ENCODE measurements at regions not wholly inside any gene's neighbourhood (a gene's known extent, or its start where the extent isn't known, plus 50 kb on each side); places are given as distances from the start of the nearest gene placed in this dataset.
"Not testable (repeated sequence)": the region's sequence is repeated elsewhere in the genome, so short reads cannot be mapped to it uniquely, and the experiment has no call there.

GRCh38 chr14:88064841-88065240 lies 59.9 kb downstream of the GPR65 start:
- Histone ChIP-seq H3K9me3 (no peaks in the 10 kb centered on the region), H3K4me3 (no peak overlapping the region), H3K36me3 (no peaks in the 10 kb centered on the region), H3K27me3 (no peaks in the 10 kb centered on the region)
- DNase-seq, result no peak

GRCh38 chr14:88069677-88070076 lies 64.7 kb downstream of the GPR65 start:
- Histone ChIP-seq H3K4me3 (no peak overlapping the region), H3K9me3 (no peaks in the 10 kb centered on the region), H3K36me3 (no peaks in the 10 kb centered on the region), H3K27me3 (no peaks in the 10 kb centered on the region)
- no peak for DNase-seq

- DNase-seq, result no peak
- no peak overlapping the region for H3K4me3 ChIP-seq
- no peaks in the 10 kb centered on the region for H3K36me3 ChIP-seq
- no peaks in the 10 kb centered on the region for H3K27me3 ChIP-seq
- H3K9me3 ChIP-seq, result no peaks in the 10 kb centered on the region
Measured at GRCh38 chr14:88075269-88075981, 70.5 kb downstream of the GPR65 start.

GRCh38 chr14:88078525-88078924 lies 73.6 kb downstream of the GPR65 start:
- Histone ChIP-seq H3K27me3 (no peaks in the 10 kb centered on the region), H3K36me3 (no peaks in the 10 kb centered on the region), H3K9me3 (no peaks in the 10 kb centered on the region), H3K4me3 (no peak overlapping the region)
- no peak for DNase-seq

GRCh38 chr14:88079624-88080023 lies 74.7 kb downstream of the GPR65 start:
- no peaks in the 10 kb centered on the region for H3K27me3 ChIP-seq
- H3K36me3 ChIP-seq, result no peaks in the 10 kb centered on the region
- H3K9me3 ChIP-seq, result no peaks in the 10 kb centered on the region
- H3K4me3 ChIP-seq, result no peak overlapping the region
- no peak for DNase-seq

GRCh38 chr14:88085736-88086135 lies 80.8 kb downstream of the GPR65 start:
- H3K27me3 ChIP-seq, result no peaks in the 10 kb centered on the region
- no peak overlapping the region for H3K4me3 ChIP-seq
- H3K36me3 ChIP-seq, result no peaks in the 10 kb centered on the region
- no peaks in the 10 kb centered on the region for H3K9me3 ChIP-seq
- DNase-seq, result no peak

- no peak for DNase-seq
- Histone ChIP-seq H3K27me3 (no peaks in the 10 kb centered on the region), H3K4me3 (no peak overlapping the region), H3K9me3 (no peaks in the 10 kb centered on the region), H3K36me3 (no peaks in the 10 kb centered on the region)
Measured at GRCh38 chr14:88089445-88089844, 84.5 kb downstream of the GPR65 start.

GRCh38 chr14:88092529-88092928 lies 87.6 kb downstream of the GPR65 start:
- no peak overlapping the region for H3K4me3 ChIP-seq
- no peaks in the 10 kb centered on the region for H3K36me3 ChIP-seq
- H3K27me3 ChIP-seq, result no peaks in the 10 kb centered on the region
- no peaks in the 10 kb centered on the region for H3K9me3 ChIP-seq
- no peak for DNase-seq

- no peak for DNase-seq
- H3K9me3 ChIP-seq, result no peaks in the 10 kb centered on the region
- no peaks in the 10 kb centered on the region for H3K27me3 ChIP-seq
- no peak overlapping the region for H3K4me3 ChIP-seq
- H3K36me3 ChIP-seq, result no peaks in the 10 kb centered on the region
Measured at GRCh38 chr14:88095791-88096190, 90.9 kb downstream of the GPR65 start.

- H3K36me3 ChIP-seq, result no peaks in the 10 kb centered on the region
- no peak for DNase-seq
- H3K27me3 ChIP-seq, result no peaks in the 10 kb centered on the region
- no peak overlapping the region for H3K4me3 ChIP-seq
- H3K9me3 ChIP-seq, result no peaks in the 10 kb centered on the region
Measured at GRCh38 chr14:88098163-88098562, 93.2 kb downstream of the GPR65 start.

GRCh38 chr14:88104710-88105109 lies 99.8 kb downstream of the GPR65 start:
- DNase-seq, result no peak
- H3K36me3 ChIP-seq, result no peaks in the 10 kb centered on the region
- no peaks in the 10 kb centered on the region for H3K27me3 ChIP-seq
- H3K9me3 ChIP-seq, result no peaks in the 10 kb centered on the region
- H3K4me3 ChIP-seq, result no peak overlapping the region

GRCh38 chr14:88106377-88106776 lies 101.4 kb downstream of the GPR65 start:
- H3K27me3 ChIP-seq, result no peaks in the 10 kb centered on the region
- DNase-seq, result no peak
- no peaks in the 10 kb centered on the region for H3K9me3 ChIP-seq
- H3K36me3 ChIP-seq, result no peaks in the 10 kb centered on the region
- H3K4me3 ChIP-seq, result no peak overlapping the region

GRCh38 chr14:88127669-88128068 lies 122.7 kb downstream of the GPR65 start:
- DNase-seq, H3K36me3 ChIP-seq, H3K4me3 ChIP-seq, H3K27me3 ChIP-seq, H3K9me3 ChIP-seq: not testable (repeated sequence)

- Histone ChIP-seq H3K27me3 (no peaks in the 10 kb centered on the region), H3K4me3 (no peak overlapping the region), H3K9me3 (no peaks in the 10 kb centered on the region), H3K36me3 (no peaks in the 10 kb centered on the region)
- peak; percentile 34 for DNase-seq
Measured at GRCh38 chr14:88128816-88129215, 123.9 kb downstream of the GPR65 start.

- DNase-seq, result peak; percentile 61
- no peaks in the 10 kb centered on the region for H3K9me3 ChIP-seq
- H3K27me3 ChIP-seq, result no peaks in the 10 kb centered on the region
- no peaks in the 10 kb centered on the region for H3K36me3 ChIP-seq
- H3K4me3 ChIP-seq, result no peak overlapping the region
Measured at GRCh38 chr14:88129306-88130056, 124.5 kb downstream of the GPR65 start.

GRCh38 chr14:88130057-88130432 lies 125.1 kb downstream of the GPR65 start:
- Histone ChIP-seq H3K36me3 (no peaks in the 10 kb centered on the region), H3K27me3 (no peaks in the 10 kb centered on the region), H3K9me3 (no peaks in the 10 kb centered on the region), H3K4me3 (no peak overlapping the region)
- no peak for DNase-seq
